BLaER1 (cell line): ENCODE measurements at regions not wholly inside any gene's neighbourhood (a gene's known extent, or its start where the extent isn't known, plus 50 kb on each side); places are given as distances from the start of the nearest gene placed in this dataset.

Experiments
- H3K27ac ChIP-seq: shearing (Covaris generic); formaldehyde crosslinking; 2 replicates; pipeline ENCODE4 v1.8.1; 2022
- H3K27me3 ChIP-seq: shearing (Covaris generic); formaldehyde crosslinking; 2 replicates; pipeline ENCODE4 v1.8.1; 2022
- H3K36me3 ChIP-seq: shearing (Covaris generic); formaldehyde crosslinking; 2 replicates; pipeline ENCODE4 v1.8.1; 2022
- H3K4me1 ChIP-seq: shearing (Covaris generic); formaldehyde crosslinking; 2 replicates; pipeline ENCODE4 v1.8.1; 2022
- H3K4me2 ChIP-seq: shearing (Covaris generic); formaldehyde crosslinking; 2 replicates; pipeline ENCODE4 v1.8.1; 2022
- H3K4me3 ChIP-seq: shearing (Covaris generic); formaldehyde crosslinking; 2 replicates; pipeline ENCODE4 v1.8.1; 2022
- H3K9ac ChIP-seq: shearing (Covaris generic); formaldehyde crosslinking; 2 replicates; pipeline ENCODE4 v1.8.1; 2022
- H3K9me3 ChIP-seq: shearing (Covaris generic); formaldehyde crosslinking; 2 replicates; pipeline ENCODE4 v1.8.1; 2022
- H4K20me1 ChIP-seq: shearing (Covaris generic); formaldehyde crosslinking; 2 replicates; pipeline ENCODE4 v1.8.1; 2022
- Cebpa-rat ChIP-seq: shearing (Covaris generic); IDR thresholded peaks from 2 replicates; pipeline ENCODE4 v1.8.1; 2022

DNA sequence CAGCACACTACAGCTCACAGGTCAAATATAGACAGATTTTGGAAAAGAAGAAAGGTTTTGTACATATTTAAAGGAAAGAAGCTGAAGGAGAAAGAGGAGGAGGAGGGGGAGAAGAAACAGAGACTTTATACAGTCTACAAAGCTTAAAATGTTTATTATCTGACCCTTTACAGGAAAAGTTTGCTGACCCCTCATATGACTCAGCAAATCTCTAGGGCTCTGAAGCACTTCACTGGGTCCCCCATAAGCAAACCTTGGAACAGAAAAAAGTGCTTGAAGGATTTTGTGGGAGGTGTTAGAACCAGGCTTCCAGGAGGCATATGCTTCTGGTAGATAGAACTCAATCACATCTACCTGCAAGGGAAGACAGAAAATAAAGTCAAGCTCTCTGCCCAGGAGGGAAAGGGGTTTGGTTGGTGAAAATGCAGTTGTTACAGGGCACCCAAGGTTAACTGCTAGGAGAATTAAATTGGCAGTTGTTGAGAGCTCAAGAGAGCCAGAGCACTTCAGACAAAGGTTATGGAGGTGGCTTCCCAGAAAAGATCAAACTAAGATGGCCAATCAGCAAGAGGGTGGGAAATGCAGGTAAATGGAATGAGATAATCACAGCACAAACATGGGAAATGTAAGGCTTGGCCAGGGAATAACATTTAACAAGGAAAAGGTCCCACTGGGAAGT lies 207.4 kb upstream of the SGK1 start:
- Histone ChIP-seq H3K36me3 (no peaks in the 10 kb centered on the region), H3K9ac (no peak overlapping the region), H3K4me2 (no peak overlapping the region), H3K4me3 (no peak overlapping the region), H3K27me3 (no peaks in the 10 kb centered on the region), H3K27ac (no peak overlapping the region), H4K20me1 (no peaks in the 10 kb centered on the region), H3K4me1 (peaks cover 14% of the 10 kb centered on the region), H3K9me3 (no peaks in the 10 kb centered on the region)
- no peak for TF ChIP-seq Cebpa-rat

DNA sequence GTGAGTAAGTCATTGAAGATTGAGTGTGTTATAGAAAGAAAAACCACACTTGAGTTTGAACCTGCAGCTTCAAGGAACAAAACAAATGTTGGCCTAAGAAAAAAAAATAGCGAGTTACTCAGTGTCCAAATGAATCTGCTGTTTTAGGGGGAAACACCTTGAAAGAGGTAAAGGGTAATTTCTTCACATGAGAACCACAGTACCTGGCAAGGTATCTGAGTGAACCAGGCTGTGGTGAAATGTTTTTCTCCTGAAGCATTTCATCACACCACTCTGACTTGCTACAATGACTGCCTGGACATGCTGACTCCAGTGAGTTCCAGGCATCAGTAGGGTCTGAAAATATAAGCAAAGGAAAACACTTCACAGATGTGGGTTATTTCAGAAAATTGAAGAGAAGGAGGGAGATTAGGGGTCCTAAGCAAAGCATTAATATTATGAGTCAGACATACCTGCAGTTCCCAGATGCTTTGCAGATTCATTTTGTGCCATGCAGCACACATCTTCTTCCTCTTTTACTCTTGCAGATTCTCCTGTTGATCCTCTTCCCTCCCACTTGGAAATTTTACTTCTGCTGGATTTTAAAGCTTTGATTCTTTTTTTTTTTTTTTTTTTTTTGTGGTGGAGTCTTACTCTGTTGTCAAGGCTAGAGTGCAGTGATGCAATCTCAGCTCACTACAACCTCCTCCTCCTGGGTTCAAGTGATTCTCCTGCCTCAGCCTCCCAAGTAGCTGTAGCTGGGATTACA lies 206.2 kb upstream of the SGK1 start:
- H3K9me3 ChIP-seq = no peaks in the 10 kb centered on the region
- H3K4me2 ChIP-seq = no peak overlapping the region
- H3K4me1 ChIP-seq = peaks cover 26% of the 10 kb centered on the region
- H3K4me3 ChIP-seq = no peak overlapping the region
- no peak for TF ChIP-seq Cebpa-rat
- no peaks in the 10 kb centered on the region for H4K20me1 ChIP-seq
- no peaks in the 10 kb centered on the region for H3K27me3 ChIP-seq
- no peak overlapping the region for H3K27ac ChIP-seq
- H3K36me3 ChIP-seq = no peaks in the 10 kb centered on the region
- no peak overlapping the region for H3K9ac ChIP-seq

- peaks cover 36% of the 10 kb centered on the region for H3K4me1 ChIP-seq
Observed at GRCh38 chr6:134523051-134523450, 205.1 kb upstream of the SGK1 start.

GRCh38 chr6:134521116-134521501 lies 203.2 kb upstream of the SGK1 start:
- Histone ChIP-seq H3K4me1 (peaks cover 56% of the 10 kb centered on the region), H3K27me3 (no peaks in the 10 kb centered on the region), H4K20me1 (no peaks in the 10 kb centered on the region), H3K4me3 (no peak overlapping the region), H3K9ac (no peak overlapping the region; the same call in 1 of the 2 replicates), H3K9me3 (no peaks in the 10 kb centered on the region), H3K36me3 (no peaks in the 10 kb centered on the region), H3K4me2 (peak overlapping the region; percentile 88), H3K27ac (0 out of 2 replicates have a peak overlapping the region, but pooled peaks have one; percentile 57)
- TF ChIP-seq Cebpa-rat = no peak

More at GRCh38 chr6:134523051-134523450, 205.1 kb upstream of the SGK1 start:
- Histone ChIP-seq H3K27me3 (no peaks in the 10 kb centered on the region), H3K36me3 (no peaks in the 10 kb centered on the region), H3K4me2 (no peak overlapping the region), H3K9ac (no peak overlapping the region), H3K9me3 (no peaks in the 10 kb centered on the region), H3K4me3 (no peak overlapping the region), H4K20me1 (no peaks in the 10 kb centered on the region), H3K27ac (no peak overlapping the region)
- TF ChIP-seq Cebpa-rat = no peak

DNA sequence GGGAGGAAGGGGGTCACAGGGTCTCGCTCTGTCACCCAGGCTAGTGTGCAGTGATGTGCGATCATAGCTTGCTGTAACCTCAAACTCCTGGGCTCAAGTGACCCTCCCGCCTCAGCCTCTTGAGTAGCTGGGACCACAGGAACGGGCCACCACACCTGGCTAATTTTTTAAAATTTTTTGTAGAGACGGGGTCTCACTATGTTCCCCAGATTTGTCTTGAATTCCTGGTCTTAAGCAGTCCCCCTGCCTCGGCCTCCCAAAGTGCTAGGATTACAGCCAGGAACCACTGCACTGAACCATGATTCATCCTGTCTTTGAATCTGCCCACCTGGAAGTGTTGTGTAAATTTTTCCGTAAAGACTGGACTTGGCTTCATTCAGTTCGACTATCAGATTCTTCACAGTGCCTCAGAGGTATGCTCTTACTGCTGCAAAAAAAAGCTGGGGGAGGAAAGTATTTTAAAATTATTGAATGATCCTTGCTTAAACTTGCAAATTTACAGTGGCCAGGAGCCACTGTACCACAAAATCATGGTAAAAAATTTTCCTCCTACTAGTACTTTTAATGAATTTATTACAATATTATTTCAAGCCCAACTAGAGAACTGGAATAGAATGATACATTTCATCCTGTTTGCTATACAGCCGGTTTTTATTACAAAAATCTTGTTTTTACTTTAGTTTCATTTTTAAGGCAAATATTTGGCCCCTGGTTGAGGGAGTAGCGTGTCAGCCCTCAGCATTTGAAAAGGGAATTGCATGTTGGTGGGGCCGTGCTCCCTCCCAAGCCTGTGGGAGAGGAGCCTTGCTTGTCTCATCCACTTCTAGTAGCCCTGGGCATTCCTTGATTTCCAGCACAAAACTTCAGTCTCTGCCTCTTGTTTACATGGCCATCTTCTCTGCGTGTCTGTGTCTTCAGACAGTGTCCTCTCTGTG lies 202.5 kb upstream of the SGK1 start:
- peak overlapping the region; percentile 88 for H3K4me2 ChIP-seq

GRCh38 chr6:134519465-134519864 lies 201.6 kb upstream of the SGK1 start:
- Histone ChIP-seq H3K4me1 (peaks cover 71% of the 10 kb centered on the region), H3K36me3 (no peaks in the 10 kb centered on the region), H3K27ac (peak overlapping the region; percentile 57), H3K4me3 (no peak overlapping the region), H4K20me1 (no peaks in the 10 kb centered on the region), H3K9me3 (no peaks in the 10 kb centered on the region), H3K9ac (0 out of 2 replicates have a peak overlapping the region, but pooled peaks have one; percentile 6), H3K27me3 (no peaks in the 10 kb centered on the region), H3K4me2 (peak overlapping the region; percentile 88)
- TF ChIP-seq Cebpa-rat = no peak

More for the DNA sequence above, 202.5 kb upstream of the SGK1 start:
- Histone ChIP-seq H4K20me1 (no peaks in the 10 kb centered on the region), H3K27me3 (no peaks in the 10 kb centered on the region), H3K36me3 (no peaks in the 10 kb centered on the region), H3K27ac (peak overlapping the region; percentile 57), H3K9me3 (no peaks in the 10 kb centered on the region), H3K9ac (peak overlapping the region; percentile 6; the same call in 1 of the 2 replicates), H3K4me1 (peaks cover 62% of the 10 kb centered on the region), H3K4me3 (no peak overlapping the region; the same call in 1 of the 2 replicates)
- no peak for TF ChIP-seq Cebpa-rat

DNA sequence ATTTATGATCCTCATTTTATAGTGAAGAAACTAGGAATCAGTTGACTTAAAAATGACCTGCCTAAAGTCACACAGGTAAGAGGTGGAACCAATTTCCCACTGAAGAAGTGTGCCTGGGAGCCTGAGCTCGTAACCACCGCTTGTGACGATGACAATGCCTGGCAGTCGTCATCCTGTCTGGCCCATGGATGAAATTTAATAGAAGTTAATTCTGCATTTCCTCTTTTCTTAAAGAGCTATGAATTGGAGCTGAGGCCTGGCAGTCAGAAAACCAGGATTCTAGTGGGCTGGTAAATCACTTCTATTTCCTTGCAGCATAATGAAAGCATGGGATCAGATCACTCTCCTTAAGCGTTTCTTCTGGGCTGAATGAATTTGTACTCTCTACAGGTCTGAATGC lies 200.0 kb upstream of the SGK1 start:
- Histone ChIP-seq H3K36me3 (no peaks in the 10 kb centered on the region), H3K4me2 (peak overlapping the region; percentile 88), H3K4me3 (peak overlapping the region; percentile 36), H3K9me3 (no peaks in the 10 kb centered on the region), H3K27me3 (no peaks in the 10 kb centered on the region), H3K27ac (peak overlapping the region; percentile 73), H3K4me1 (peaks cover 84% of the 10 kb centered on the region), H4K20me1 (no peaks in the 10 kb centered on the region), H3K9ac (peak overlapping the region; percentile 62)
- no peak for TF ChIP-seq Cebpa-rat

DNA sequence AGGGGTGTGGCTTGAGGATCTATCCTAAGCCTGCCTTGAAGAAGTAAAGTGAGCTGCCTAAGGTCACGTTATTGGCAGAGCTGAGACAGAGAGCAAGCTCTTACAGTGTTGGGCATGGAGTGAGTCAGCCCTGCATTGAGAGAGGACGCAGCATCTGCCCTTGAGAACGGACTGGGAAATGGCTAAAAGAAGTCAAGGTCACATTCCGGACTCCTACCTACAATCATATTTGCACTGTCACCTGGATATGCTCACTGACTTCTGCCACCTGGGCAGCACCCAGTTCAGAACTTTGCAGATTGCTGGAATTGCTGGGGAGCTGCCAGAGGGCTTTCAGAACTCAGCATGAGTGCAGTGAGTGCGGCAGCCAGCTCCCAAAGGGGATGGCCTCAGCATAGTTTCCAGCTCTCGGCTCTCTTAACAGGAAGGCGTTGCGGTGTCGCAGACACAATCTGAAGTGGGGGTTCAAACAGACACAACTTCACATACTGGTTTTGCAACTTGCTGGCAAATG lies 199.3 kb upstream of the SGK1 start:
- Histone ChIP-seq H3K4me1 (peaks cover 91% of the 10 kb centered on the region), H3K4me2 (peak overlapping the region; percentile 88), H3K4me3 (peak overlapping the region; percentile 36), H4K20me1 (no peaks in the 10 kb centered on the region), H3K9me3 (no peaks in the 10 kb centered on the region), H3K27ac (peak overlapping the region; percentile 73), H3K36me3 (no peaks in the 10 kb centered on the region), H3K9ac (peak overlapping the region; percentile 62), H3K27me3 (no peaks in the 10 kb centered on the region)
- no peak for TF ChIP-seq Cebpa-rat

DNA sequence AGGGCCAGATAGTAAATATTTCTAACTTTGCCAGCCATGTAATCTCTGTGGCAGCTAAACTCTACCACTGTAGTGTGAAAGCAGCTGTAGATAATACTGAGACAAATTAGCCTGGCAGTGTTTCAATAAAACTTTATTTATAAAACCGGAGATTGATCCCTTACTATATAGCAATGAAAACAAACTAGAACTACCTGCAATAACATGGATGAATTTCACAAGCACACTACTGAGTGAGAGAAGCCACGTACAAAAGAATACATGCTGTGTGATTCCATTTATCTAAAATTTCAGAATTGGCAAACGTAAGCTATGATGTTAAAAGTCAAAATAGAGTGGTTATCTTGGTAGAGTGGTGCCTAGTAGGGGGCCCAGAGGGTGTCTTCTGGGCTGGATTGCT lies 198.7 kb upstream of the SGK1 start:
- no peaks in the 10 kb centered on the region for H4K20me1 ChIP-seq
- no peaks in the 10 kb centered on the region for H3K36me3 ChIP-seq
- H3K27me3 ChIP-seq = no peaks in the 10 kb centered on the region
- H3K4me2 ChIP-seq = peak overlapping the region; percentile 88
- H3K4me1 ChIP-seq = peaks cover 96% of the 10 kb centered on the region
- peak overlapping the region; percentile 62 for H3K9ac ChIP-seq
- TF ChIP-seq Cebpa-rat = no peak
- no peaks in the 10 kb centered on the region for H3K9me3 ChIP-seq
- peak overlapping the region; percentile 73 for H3K27ac ChIP-seq
- no peak overlapping the region; the same call in 1 of the 2 replicates for H3K4me3 ChIP-seq
